MM.1S (cell line): ENCODE measurements at regions not wholly inside any gene's neighbourhood (a gene's known extent, or its start where the extent isn't known, plus 50 kb on each side); places are given as distances from the start of the nearest gene placed in this dataset.

Experiments used
- DNase-seq: peaks from one replicate; pipeline ENCODE4 v3.0.0-alpha.2; 2015
- H2AFZ ChIP-seq: fragments of 300-600 bp; sonication (generic); 2 replicates; pipeline ENCODE4 v1.6.0; 2016; ENCODE audit warnings: antibody characterized with exemption, low read length
- H3F3A ChIP-seq: fragments of 300-600 bp; sonication (generic); 2 replicates; pipeline ENCODE4 v1.6.1; 2016; ENCODE audit warnings: mild to moderate bottlenecking, antibody characterized with exemption, low read length, moderate library complexity, mixed read lengths; ENCODE audit not compliant: insufficient read depth
- H3K27ac ChIP-seq: fragments of 300-600 bp; sonication (generic); 2 replicates; pipeline ENCODE4 v1.5.1; 2016; ENCODE audit warnings: mild to moderate bottlenecking, low read length
- H3K27me3 ChIP-seq: fragments of 300-600 bp; sonication (generic); replicated peaks from 2 replicates; pipeline ENCODE4 v1.6.0; 2016; ENCODE audit warnings: low read length; ENCODE audit not compliant: insufficient read depth
- H3K36me3 ChIP-seq: fragments of 300-600 bp; sonication (generic); replicated peaks from 2 replicates; pipeline ENCODE4 v1.6.1; 2016; ENCODE audit warnings: mild to moderate bottlenecking, low read length, mixed read lengths; ENCODE audit not compliant: insufficient read depth
- H3K4me1 ChIP-seq: fragments of 300-600 bp; sonication (generic); 2 replicates; pipeline ENCODE4 v1.6.1; 2016; ENCODE audit warnings: low read length, mixed read lengths
- H3K4me2 ChIP-seq: fragments of 300-600 bp; sonication (generic); 2 replicates; pipeline ENCODE4 v1.6.0; 2016; ENCODE audit warnings: low read depth, low read length
- H3K4me3 ChIP-seq: fragments of 300-600 bp; sonication (generic); 2 replicates; pipeline ENCODE4 v1.5.1; 2016; ENCODE audit warnings: low read length, mixed read lengths
- H3K79me2 ChIP-seq: fragments of 300-600 bp; sonication (generic); 2 replicates; pipeline ENCODE4 v1.6.1; 2016; ENCODE audit warnings: mixed run types, low read length, mixed read lengths
- H3K9ac ChIP-seq: fragments of 300-600 bp; sonication (generic); 2 replicates; pipeline ENCODE4 v1.6.1; 2016; ENCODE audit warnings: low read length, mixed read lengths
- H3K9me2 ChIP-seq: fragments of 300-600 bp; sonication (generic); replicated peaks from 2 replicates; pipeline ENCODE4 v1.6.1; 2016; ENCODE audit warnings: mild to moderate bottlenecking, low read length, mixed read lengths; ENCODE audit not compliant: insufficient read depth
- H3K9me3 ChIP-seq: fragments of 300-600 bp; sonication (generic); replicated peaks from 2 replicates; pipeline ENCODE4 v1.6.1; 2016; ENCODE audit warnings: mild to moderate bottlenecking, low read length, mixed read lengths; ENCODE audit not compliant: insufficient read depth
- H4K20me1 ChIP-seq: fragments of 300-600 bp; sonication (generic); 2 replicates; pipeline ENCODE4 v1.6.1; 2016; ENCODE audit warnings: mild to moderate bottlenecking, low read length, moderate library complexity, mixed read lengths; ENCODE audit not compliant: insufficient read depth
- CTCF ChIP-seq: fragments of 300-600 bp; sonication (generic); IDR thresholded peaks from 2 replicates; pipeline ENCODE4 v1.5.1; 2016; ENCODE audit warnings: antibody characterized with exemption, low read length, mixed read lengths
- EZH2 ChIP-seq: fragments of 300-600 bp; sonication (generic); optimal IDR thresholded peaks from 2 replicates; pipeline ENCODE3; 2017; ENCODE audit warnings: low read depth, mild to moderate bottlenecking, antibody characterized with exemption, low read length, mixed read lengths
- EZH2phosphoT487 ChIP-seq: fragments of 300-600 bp; sonication (generic); IDR thresholded peaks from 2 replicates; pipeline ENCODE4 v1.6.1; 2018; ENCODE audit warnings: antibody characterized with exemption, low read length

GRCh38 chr16:6200861-6201260 lies 1103.3 kb upstream of the EEF2KMT start:
- TF ChIP-seq CTCF (no peak), EZH2 (no peak), EZH2phosphoT487 (no peak)
- no peaks in the 10 kb centered on the region for H3K9me2 ChIP-seq
- H3K4me2 ChIP-seq: no peak overlapping the region
- H3K27me3 ChIP-seq: no peaks in the 10 kb centered on the region
- H2AFZ ChIP-seq: no peak overlapping the region
- DNase-seq: no peak
- no peaks in the 10 kb centered on the region for H3K9me3 ChIP-seq
- H3K9ac ChIP-seq: no peak overlapping the region
- H3K4me1 ChIP-seq: no peaks in the 10 kb centered on the region
- H3F3A ChIP-seq: no peaks in the 10 kb centered on the region
- no peak overlapping the region for H3K4me3 ChIP-seq
- no peaks in the 10 kb centered on the region for H4K20me1 ChIP-seq
- no peaks in the 10 kb centered on the region for H3K79me2 ChIP-seq
- H3K27ac ChIP-seq: no peak overlapping the region
- H3K36me3 ChIP-seq: no peaks in the 10 kb centered on the region

- Histone ChIP-seq H3K36me3 (no peaks in the 10 kb centered on the region), H3K27me3 (no peaks in the 10 kb centered on the region), H3K27ac (no peak overlapping the region), H3K4me1 (no peaks in the 10 kb centered on the region), H4K20me1 (no peaks in the 10 kb centered on the region), H3K79me2 (no peaks in the 10 kb centered on the region), H3K9me3 (no peaks in the 10 kb centered on the region), H3K9ac (no peak overlapping the region), H3K9me2 (no peaks in the 10 kb centered on the region), H3K4me2 (no peak overlapping the region), H3F3A (no peaks in the 10 kb centered on the region), H3K4me3 (no peak overlapping the region), H2AFZ (no peak overlapping the region)
- TF ChIP-seq EZH2phosphoT487 (no peak), CTCF (no peak), EZH2 (no peak)
- no peak for DNase-seq
Observed at GRCh38 chr16:6200271-6200670, 1102.7 kb upstream of the EEF2KMT start.

GRCh38 chr16:6195966-6196365 lies 1098.4 kb upstream of the EEF2KMT start:
- Histone ChIP-seq H3K9me3 (no peaks in the 10 kb centered on the region), H3K4me2 (no peak overlapping the region), H3K27ac (no peak overlapping the region), H3K79me2 (no peaks in the 10 kb centered on the region), H3K27me3 (no peaks in the 10 kb centered on the region), H2AFZ (no peak overlapping the region), H3F3A (no peaks in the 10 kb centered on the region), H3K4me1 (no peaks in the 10 kb centered on the region), H4K20me1 (no peaks in the 10 kb centered on the region), H3K9ac (no peak overlapping the region), H3K9me2 (no peaks in the 10 kb centered on the region), H3K4me3 (no peak overlapping the region), H3K36me3 (no peaks in the 10 kb centered on the region)
- TF ChIP-seq EZH2phosphoT487 (no peak), EZH2 (no peak), CTCF (no peak)
- no peak for DNase-seq
